ENCODE measurements at regions not wholly inside any gene's neighbourhood (a gene's known extent, or its start where the extent isn't known, plus 50 kb on each side); places are given as distances from the start of the nearest gene placed in this dataset.

GRCh38 chr13:79185580-79185979, 220.5 kb downstream of the RBM26 start (continued):
- TF ChIP-seq ZNF318 (CRISPR knock-in tag; IDR thresholded peaks at IDR 0.05) (no peak), ZNF331 (CRISPR knock-in tag; IDR thresholded peaks at IDR 0.05) (peak; percentile 83), U2AF1 (optimal IDR thresholded peaks at IDR 0.05; ENCODE audit: low read depth, low read length) (no peak), ZNF788 (CRISPR knock-in tag; IDR thresholded peaks at IDR 0.05; ENCODE audit: borderline replicate concordance) (peak; percentile 61; the same call in 1 of the 2 replicates), SIX4 (CRISPR knock-in tag; IDR thresholded peaks at IDR 0.05) (no peak), JARID2 (CRISPR knock-in tag; IDR thresholded peaks at IDR 0.05; ENCODE audit: insufficient replicate concordance) (no peak), PRDM4 (CRISPR knock-in tag; IDR thresholded peaks at IDR 0.05; ENCODE audit: borderline replicate concordance) (no peak), ZNF580 (CRISPR knock-in tag; IDR thresholded peaks at IDR 0.05; ENCODE audit: borderline replicate concordance, low read depth) (peak; percentile 42; the same call in 1 of the 2 replicates), NFE2L1 (CRISPR knock-in tag; IDR thresholded peaks at IDR 0.05; ENCODE audit: borderline replicate concordance) (no peak), ZBTB38 (CRISPR knock-in tag; IDR thresholded peaks at IDR 0.05) (no peak), ZNF546 (CRISPR knock-in tag; conservative IDR thresholded peaks at IDR 0.05) (no peak), ZNF567 (CRISPR knock-in tag; IDR thresholded peaks at IDR 0.05; ENCODE audit: borderline replicate concordance) (no peak), ZNF512 (CRISPR knock-in tag; IDR thresholded peaks at IDR 0.05) (no peak), ZNF878 (CRISPR knock-in tag; IDR thresholded peaks at IDR 0.05) (no peak), THAP8 (CRISPR knock-in tag; IDR thresholded peaks at IDR 0.05; ENCODE audit: borderline replicate concordance) (no peak), TARDBP (CRISPR knock-in tag; IDR thresholded peaks at IDR 0.05) (peak; percentile 82; the same call in 1 of the 2 replicates), PAX8 (CRISPR knock-in tag; IDR thresholded peaks at IDR 0.05; ENCODE audit: borderline replicate concordance) (no peak)
